ENCODE measurements at regions not wholly inside any gene's neighbourhood (a gene's known extent, or its start where the extent isn't known, plus 50 kb on each side); places are given as distances from the start of the nearest gene placed in this dataset.

- intact Hi-C loops (cut with micrococcal nuclease; ENCODE audit: unreplicated experiment), result no loop called here
- Histone ChIP-seq H3K27ac (ENCODE audit: low read depth, low read length, poor library complexity, severe bottlenecking) (no peak overlapping the region), H3K4me1 (ENCODE audit: insufficient read depth, low read length, poor library complexity, severe bottlenecking) (no peaks in the 10 kb centered on the region), H3K4me3 (ENCODE audit: low read depth, low read length, poor library complexity, severe bottlenecking) (no peak overlapping the region), H3K36me3 (ENCODE audit: insufficient read depth, low read length, poor library complexity, severe bottlenecking) (no peaks in the 10 kb centered on the region), H3K27me3 (replicated peaks; ENCODE audit: insufficient read depth, low read depth, low read length, poor library complexity) (no peaks in the 10 kb centered on the region), H3K9me3 (ENCODE audit: low read depth, low read length, poor library complexity, severe bottlenecking) (no peaks in the 10 kb centered on the region)
- POLR2A ChIA-PET (ENCODE audit: low non-redundant PET), result no interaction called here
- BruUV-seq (replicated peaks), result no TSS peak
- no peak for DNase-seq (ENCODE audit: low spot score)
- CTCF ChIA-PET, result no interaction called here
- TF ChIP-seq CTCF (conservative IDR thresholded peaks at IDR 0.05; ENCODE audit: low read depth, low read length), result no peak
- no peak for TF ChIP-seq EZH2 (IDR thresholded peaks at IDR 0.05; ENCODE audit: borderline replicate concordance, low read depth, low read length, poor library complexity, severe bottlenecking)
These were observed 221.0 kb upstream of the TPM1 start for GRCh38 chr15:62821384-62822131.

- BruUV-seq (replicated peaks), result no TSS peak
- TF ChIP-seq EZH2 (IDR thresholded peaks at IDR 0.05; ENCODE audit: borderline replicate concordance, low read depth, low read length, poor library complexity, severe bottlenecking), result no peak
- TF ChIP-seq CTCF (conservative IDR thresholded peaks at IDR 0.05; ENCODE audit: low read depth, low read length), result no peak
- intact Hi-C loops (cut with micrococcal nuclease; ENCODE audit: unreplicated experiment), result no loop called here
- no peak overlapping the region for H3K4me3 ChIP-seq (ENCODE audit: low read depth, low read length, poor library complexity, severe bottlenecking)
- no peaks in the 10 kb centered on the region for H3K4me1 ChIP-seq (ENCODE audit: insufficient read depth, low read length, poor library complexity, severe bottlenecking)
- CTCF ChIA-PET, result no interaction called here
- DNase-seq (ENCODE audit: low spot score), result no peak
- POLR2A ChIA-PET (ENCODE audit: low non-redundant PET), result no interaction called here
- H3K36me3 ChIP-seq (ENCODE audit: insufficient read depth, low read length, poor library complexity, severe bottlenecking), result no peaks in the 10 kb centered on the region
- no peaks in the 10 kb centered on the region for H3K27me3 ChIP-seq (replicated peaks; ENCODE audit: insufficient read depth, low read depth, low read length, poor library complexity)
- no peak overlapping the region for H3K27ac ChIP-seq (ENCODE audit: low read depth, low read length, poor library complexity, severe bottlenecking)
- no peaks in the 10 kb centered on the region for H3K9me3 ChIP-seq (ENCODE audit: low read depth, low read length, poor library complexity, severe bottlenecking)
These were observed 220.3 kb upstream of the TPM1 start for GRCh38 chr15:62822228-62822627.

- no peaks in the 10 kb centered on the region for H3K36me3 ChIP-seq (ENCODE audit: insufficient read depth, low read length, poor library complexity, severe bottlenecking)
- CTCF ChIA-PET, result no interaction called here
These were observed 219.0 kb upstream of the TPM1 start for GRCh38 chr15:62823561-62823960.

More at GRCh38 chr15:62823561-62823960, 219.0 kb upstream of the TPM1 start:
- BruUV-seq (replicated peaks), result no TSS peak
- TF ChIP-seq EZH2 (IDR thresholded peaks at IDR 0.05; ENCODE audit: borderline replicate concordance, low read depth, low read length, poor library complexity, severe bottlenecking) (no peak), CTCF (conservative IDR thresholded peaks at IDR 0.05; ENCODE audit: low read depth, low read length) (no peak)
- H3K4me1 ChIP-seq (ENCODE audit: insufficient read depth, low read length, poor library complexity, severe bottlenecking), result no peaks in the 10 kb centered on the region
- POLR2A ChIA-PET (ENCODE audit: low non-redundant PET), result no interaction called here
- no peak overlapping the region for H3K27ac ChIP-seq (ENCODE audit: low read depth, low read length, poor library complexity, severe bottlenecking)
- no peaks in the 10 kb centered on the region for H3K27me3 ChIP-seq (replicated peaks; ENCODE audit: insufficient read depth, low read depth, low read length, poor library complexity)
- no peak overlapping the region for H3K4me3 ChIP-seq (ENCODE audit: low read depth, low read length, poor library complexity, severe bottlenecking)
- H3K9me3 ChIP-seq (ENCODE audit: low read depth, low read length, poor library complexity, severe bottlenecking), result no peaks in the 10 kb centered on the region
- no peak for DNase-seq (ENCODE audit: low spot score)
- intact Hi-C loops (cut with micrococcal nuclease; ENCODE audit: unreplicated experiment), result no loop called here

Data from A673 (cell line).